NK-92 (cell line): ENCODE measurements at regions not wholly inside any gene's neighbourhood (a gene's known extent, or its start where the extent isn't known, plus 50 kb on each side); places are given as distances from the start of the nearest gene placed in this dataset.
"Not testable (repeated sequence)": the region's sequence is repeated elsewhere in the genome, so short reads cannot be mapped to it uniquely, and the experiment has no call there.

Experiments
- DNase-seq: peaks from one replicate; lab custom pipeline; 2025; ENCODE audit not compliant: unreplicated experiment; lab: John Stamatoyannopoulos, UW

GRCh38 chr15:38930851-38931572 is 366.4 kb upstream of the RASGRP1 start:
- DNase-seq = no peak

GRCh38 chr15:38941399-38941953 is 376.9 kb upstream of the RASGRP1 start:
- DNase-seq = no peak

- DNase-seq = no peak
Measured at GRCh38 chr15:38944536-38944935, 379.9 kb upstream of the RASGRP1 start.

DNA sequence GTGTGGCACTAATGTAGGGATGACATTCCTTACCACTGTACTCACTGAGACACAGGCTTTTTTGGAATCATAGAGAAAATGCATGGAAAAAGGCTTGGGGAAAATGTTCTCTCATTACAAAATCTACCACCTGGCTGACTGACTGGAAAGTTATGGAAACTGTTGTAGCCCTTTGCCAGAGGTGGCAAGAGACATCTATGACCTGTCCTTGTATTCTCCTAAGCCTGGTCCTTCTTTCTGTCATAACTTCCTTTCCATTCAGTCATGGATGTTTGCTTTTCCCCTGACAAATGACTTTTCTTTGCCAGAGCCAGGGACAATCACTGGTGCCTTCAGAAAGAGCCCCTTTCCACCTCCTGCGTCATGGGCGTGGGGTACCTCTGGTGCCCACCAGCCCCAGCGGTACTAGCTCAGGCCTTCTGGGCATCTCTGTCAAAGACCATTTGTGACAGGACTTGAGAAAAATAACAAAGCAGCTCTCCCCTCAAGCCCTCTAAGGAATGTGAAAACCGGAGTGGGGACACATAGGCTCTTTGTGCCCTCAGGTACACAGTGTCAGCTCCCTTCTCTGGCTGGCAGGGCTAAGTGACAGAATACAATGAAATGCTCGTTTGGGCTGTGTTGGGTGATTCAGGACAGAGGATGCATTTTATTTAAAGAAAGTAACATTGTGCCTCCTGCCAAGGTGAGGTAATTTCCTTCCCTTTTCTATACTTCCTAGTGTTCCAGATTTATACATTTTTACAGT is 381.1 kb upstream of the RASGRP1 start:
- DNase-seq = no peak

DNA sequence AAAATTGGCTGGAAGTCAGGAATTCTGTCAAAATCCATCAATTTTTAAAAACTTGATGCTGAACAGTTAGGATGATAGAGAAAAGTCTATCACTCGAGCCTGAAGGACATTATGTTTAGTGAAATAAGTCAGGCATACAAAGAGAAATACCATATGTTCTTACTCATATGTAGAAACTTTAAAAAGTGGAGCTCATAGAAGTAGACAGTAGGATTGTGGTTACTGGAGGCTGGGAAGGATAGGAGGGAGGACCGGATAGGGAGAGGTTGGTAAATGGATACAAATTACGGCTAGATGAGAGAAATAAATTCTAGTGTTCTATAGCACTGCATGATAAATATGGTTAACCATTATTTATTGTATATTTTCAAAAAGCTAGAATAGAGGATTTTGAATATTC is 389.5 kb upstream of the RASGRP1 start:
- DNase-seq = no peak

GRCh38 chr15:38961456-38961855 is 396.8 kb upstream of the RASGRP1 start:
- DNase-seq = no peak

- no peak for DNase-seq
Measured at GRCh38 chr15:38961931-38962330, 397.3 kb upstream of the RASGRP1 start.

DNA sequence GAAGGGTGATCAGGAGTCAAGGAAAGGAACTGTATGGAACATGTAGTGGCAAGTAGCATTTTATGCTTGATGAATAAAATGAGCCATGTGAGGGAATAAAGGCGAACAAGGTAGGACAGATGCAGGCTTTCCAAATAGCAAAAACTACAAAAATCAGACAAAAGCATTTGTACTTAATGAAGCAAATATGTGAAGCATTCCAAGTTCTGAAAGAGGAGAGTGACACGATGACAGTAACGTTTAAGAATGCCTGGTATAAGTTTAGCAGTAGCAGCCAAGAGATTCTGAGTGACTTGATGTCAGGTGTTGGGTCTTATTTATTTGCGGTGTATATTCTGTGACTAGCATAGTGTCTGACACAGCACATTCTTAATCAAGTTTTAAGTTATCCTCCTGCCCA is 408.2 kb upstream of the RASGRP1 start:
- no peak for DNase-seq

- DNase-seq = no peak
Measured at GRCh38 chr15:38975282-38975990, 410.8 kb upstream of the RASGRP1 start.

DNA sequence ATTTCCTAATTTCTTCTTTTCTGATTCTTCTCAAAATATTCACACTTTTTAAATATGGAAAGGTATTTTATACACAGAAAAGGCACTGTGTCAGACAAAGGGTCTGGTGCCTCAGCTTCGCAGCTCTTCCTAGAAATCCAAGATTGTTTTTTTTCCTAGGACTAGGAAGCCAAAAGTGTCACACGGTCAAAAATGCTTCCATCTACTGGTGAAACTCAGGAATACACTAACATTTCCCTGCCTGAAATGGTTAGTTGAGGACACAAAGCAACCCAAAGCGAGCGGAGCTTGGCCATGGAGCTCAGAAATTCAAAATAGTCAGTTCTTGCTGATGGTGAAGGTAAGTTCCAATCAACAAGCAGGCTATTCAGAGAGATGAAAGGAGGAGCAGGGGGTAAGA is 426.5 kb upstream of the RASGRP1 start:
- DNase-seq = no peak

DNA sequence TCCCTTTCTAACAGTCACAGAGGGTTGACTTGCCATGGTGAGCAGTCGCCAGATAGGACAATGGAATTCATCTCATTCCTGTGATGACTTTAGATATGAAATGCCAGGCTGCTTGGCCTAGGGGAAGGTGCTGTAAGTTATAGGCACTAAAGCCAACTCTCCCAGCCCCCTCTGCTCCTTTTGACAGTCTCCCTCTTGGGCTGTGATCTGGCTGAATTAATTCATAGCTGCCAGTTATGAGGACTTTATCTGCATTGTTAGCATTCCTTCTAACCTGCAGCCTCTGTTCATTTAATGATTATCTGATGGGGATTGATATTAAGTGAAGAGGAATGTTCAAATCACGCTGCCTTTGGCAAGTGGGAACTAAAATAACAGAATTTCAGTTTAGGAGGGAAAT is 427.1 kb upstream of the RASGRP1 start:
- no peak for DNase-seq

DNA sequence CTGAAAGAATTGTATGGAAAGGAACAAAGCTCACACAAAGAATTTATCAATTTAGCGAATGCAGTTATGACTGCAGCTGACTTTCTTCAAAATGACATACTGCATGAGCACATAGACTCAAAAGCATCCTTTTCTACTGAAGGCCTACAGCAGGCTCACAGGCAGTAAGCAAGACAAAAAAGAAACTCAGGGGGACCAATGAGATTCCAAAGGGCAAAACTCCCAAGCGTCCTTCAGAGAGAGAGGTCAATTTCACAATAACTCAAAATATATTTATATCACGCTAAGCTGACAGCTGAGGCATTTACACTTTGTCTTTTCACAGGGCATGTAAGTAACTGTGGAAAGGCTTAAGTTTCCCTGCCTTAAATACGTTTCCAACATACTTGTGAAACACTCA is 427.9 kb upstream of the RASGRP1 start:
- no peak for DNase-seq

DNA sequence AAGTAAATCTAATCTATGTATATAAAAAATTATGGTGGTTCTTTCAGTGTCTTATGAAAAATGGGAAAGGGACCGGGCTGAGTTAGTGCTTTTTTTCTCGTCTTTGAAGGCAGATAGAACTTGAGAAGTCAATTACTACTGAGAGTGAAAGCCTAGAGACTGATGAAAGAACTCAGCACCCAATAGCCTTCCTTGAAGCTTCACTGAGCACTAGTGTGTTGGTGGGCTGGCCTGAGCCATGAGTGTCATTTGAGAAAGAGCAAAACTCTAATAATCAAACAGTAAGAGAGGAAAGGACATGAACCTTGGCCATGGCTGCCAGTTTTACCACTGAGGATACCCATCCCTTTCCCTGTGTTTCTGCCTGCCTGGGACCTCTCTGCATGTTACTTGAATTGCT is 428.3 kb upstream of the RASGRP1 start:
- DNase-seq = no peak

- DNase-seq = no peak
Measured at GRCh38 chr15:38994310-38994709, 429.7 kb upstream of the RASGRP1 start.

GRCh38 chr15:38996111-38996631 is 431.6 kb upstream of the RASGRP1 start:
- DNase-seq = no peak

DNA sequence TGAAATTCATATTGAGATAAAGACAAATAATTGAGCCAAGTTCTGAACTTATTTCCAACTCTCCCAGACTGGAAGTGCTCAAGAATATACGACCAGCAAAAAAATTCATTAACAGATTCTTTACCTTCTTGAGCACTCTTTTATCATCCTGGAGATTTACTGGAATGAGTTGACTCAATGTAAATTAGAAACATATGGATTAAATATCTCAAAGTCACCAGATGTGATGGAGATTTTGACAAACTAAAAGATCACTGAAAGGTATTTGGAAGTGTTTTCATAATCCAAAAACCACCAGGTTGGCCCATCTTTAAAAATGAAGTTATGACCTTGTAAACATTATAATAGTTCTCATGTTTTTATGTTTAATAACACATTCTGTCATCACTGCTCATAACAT is 433.2 kb upstream of the RASGRP1 start:
- DNase-seq = no peak

DNA sequence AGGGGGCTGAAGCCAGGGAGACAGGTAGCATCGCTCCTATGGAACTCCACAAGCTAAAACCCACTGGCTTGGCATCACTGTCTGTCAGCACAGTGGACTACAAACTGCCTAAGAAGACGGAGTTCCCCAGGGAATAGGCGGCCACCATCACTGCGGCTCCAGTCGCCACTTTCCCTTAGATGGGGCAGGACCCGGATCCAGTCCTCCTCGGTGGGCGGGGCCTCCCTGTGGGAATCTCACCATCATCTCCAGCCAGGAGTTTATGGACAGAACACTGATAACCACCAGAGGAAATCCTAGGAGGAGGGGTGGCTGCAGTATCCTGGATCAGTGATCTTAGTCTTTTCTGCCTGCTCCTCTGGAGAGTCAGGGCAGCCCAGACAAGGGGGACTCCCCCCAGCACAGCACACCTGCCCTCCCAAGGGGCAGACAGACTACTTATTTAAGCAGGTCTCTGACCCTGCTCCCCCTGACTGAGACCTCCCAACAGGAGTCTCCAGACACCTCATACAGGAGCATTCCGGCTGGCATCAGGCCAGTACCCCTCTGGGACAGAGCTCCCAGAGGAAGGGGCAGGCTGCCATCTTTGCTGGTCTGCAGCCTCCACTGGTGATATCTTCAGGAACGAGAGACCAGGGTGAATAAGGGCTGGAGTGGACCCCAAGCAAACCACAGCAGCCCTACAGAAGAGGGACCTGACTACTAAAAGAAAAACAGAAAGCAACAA is 435.6 kb upstream of the RASGRP1 start:
- no peak for DNase-seq

DNA sequence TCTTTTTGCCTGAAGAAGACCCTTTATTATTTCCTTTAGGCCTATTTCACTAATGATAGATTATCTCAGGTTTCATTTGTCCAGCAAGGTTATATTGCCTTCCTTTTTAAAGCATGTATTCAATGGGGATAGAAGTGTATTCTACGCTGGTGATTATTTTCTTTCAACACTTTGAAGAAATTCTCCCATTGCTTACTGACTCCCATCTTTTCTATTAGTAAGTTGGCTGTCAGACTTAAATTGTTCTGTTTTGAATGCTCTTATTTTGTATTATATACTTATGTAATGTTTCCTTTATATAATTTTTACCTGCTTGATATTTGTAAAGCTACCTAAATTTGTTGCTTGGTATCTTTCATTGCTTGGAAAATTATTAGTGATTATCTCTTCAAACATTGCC is 445.1 kb upstream of the RASGRP1 start:
- DNase-seq = no peak

DNA sequence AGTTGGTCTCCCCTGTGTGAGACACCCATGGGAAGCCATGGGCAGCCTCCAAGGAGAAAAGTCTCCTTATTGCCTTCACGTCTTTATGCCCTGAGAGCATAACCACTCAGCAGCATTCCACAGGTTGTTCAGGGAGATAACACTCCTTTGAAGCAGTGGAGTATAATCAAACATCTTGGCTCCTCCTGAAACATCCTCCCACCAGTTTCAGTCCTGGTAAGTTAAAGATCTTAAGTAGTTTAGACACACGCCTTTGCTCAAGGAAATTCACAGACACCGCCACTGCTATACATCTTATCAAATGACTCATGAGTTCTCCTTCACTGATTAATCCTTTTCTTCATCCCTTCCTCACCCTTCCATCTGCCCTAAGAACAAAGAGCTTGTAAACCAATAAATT is 446.5 kb upstream of the RASGRP1 start:
- not testable (repeated sequence) for DNase-seq

DNA sequence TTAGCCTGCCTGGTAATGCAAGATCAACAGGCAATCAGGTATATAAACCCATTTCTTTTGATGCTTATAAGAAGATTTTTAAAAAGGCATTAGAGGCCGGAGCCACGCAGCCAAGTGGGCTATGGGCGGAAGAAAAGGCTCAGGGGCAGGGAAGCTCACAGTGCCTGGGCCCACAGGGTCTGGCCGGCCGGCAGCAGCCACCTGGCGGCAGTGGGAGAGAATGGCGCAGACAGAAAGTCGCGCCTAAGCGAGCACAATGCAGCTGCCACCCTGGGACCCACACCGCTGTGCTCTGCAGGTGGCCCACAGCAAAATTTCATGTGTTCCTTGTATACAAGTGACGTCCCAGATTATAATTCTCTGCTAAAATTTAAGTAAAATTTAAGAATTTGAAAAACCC is 448.6 kb upstream of the RASGRP1 start:
- DNase-seq = no peak

DNA sequence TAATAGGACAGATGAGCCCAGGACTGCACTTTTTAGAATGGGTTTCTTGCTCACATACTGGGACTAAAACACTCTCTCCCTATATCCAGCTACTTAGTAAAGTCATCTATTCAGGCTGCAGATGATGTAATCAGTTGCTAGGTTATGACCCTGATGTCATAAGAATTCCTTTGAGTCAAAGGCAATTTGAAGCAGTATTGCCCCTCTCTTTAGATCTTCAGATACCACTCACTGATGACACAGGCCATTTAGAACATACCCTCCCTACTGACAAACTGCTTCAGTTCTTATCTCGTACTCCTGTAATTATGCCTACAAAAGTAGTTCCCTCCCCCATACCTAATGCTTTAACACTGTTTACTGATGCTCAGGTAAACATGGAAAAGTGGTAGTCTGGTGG is 450.1 kb upstream of the RASGRP1 start:
- DNase-seq = no peak
